ENCODE measurements at regions not wholly inside any gene's neighbourhood (a gene's known extent, or its start where the extent isn't known, plus 50 kb on each side); places are given as distances from the start of the nearest gene placed in this dataset.
A peak's percentile ranks its signal among the peaks of the same experiment; 100 is the strongest.

- no peak for DNase-seq (ENCODE audit: low read depth in 1 of 2, low spot score in 1 of 2)
Measured at GRCh38 chr19:46944918-46945628, 74.6 kb upstream of the NPAS1 start.

- no peak for DNase-seq (ENCODE audit: low read depth in 1 of 2, low spot score in 1 of 2)
Measured at GRCh38 chr19:46945694-46946489, 73.7 kb upstream of the NPAS1 start.

- DNase-seq (ENCODE audit: low read depth in 1 of 2, low spot score in 1 of 2) = no peak
Measured at GRCh38 chr19:46946611-46947238, 72.9 kb upstream of the NPAS1 start.

GRCh38 chr19:46947866-46948265, 71.8 kb upstream of the NPAS1 start:
- DNase-seq (ENCODE audit: low read depth in 1 of 2, low spot score in 1 of 2) = no peak

GRCh38 chr19:46950526-46951170, 69.0 kb upstream of the NPAS1 start:
- no peak for DNase-seq (ENCODE audit: low read depth in 1 of 2, low spot score in 1 of 2)

GRCh38 chr19:46951171-46951986, 68.3 kb upstream of the NPAS1 start:
- no peak for DNase-seq (ENCODE audit: low read depth in 1 of 2, low spot score in 1 of 2)

GRCh38 chr19:46952874-46953273, 66.8 kb upstream of the NPAS1 start:
- no peak for DNase-seq (ENCODE audit: low read depth in 1 of 2, low spot score in 1 of 2)

- no peak for DNase-seq (ENCODE audit: low read depth in 1 of 2, low spot score in 1 of 2)
Measured at GRCh38 chr19:46953955-46954501, 65.6 kb upstream of the NPAS1 start.

- DNase-seq (ENCODE audit: low read depth in 1 of 2, low spot score in 1 of 2) = no peak
Measured at GRCh38 chr19:46954502-46954992, 65.1 kb upstream of the NPAS1 start.

- DNase-seq (ENCODE audit: low read depth in 1 of 2, low spot score in 1 of 2) = peak in 1 of 2 donors; percentile 34
Measured at GRCh38 chr19:46954993-46955812, 64.4 kb upstream of the NPAS1 start.

GRCh38 chr19:46955813-46956371, 63.7 kb upstream of the NPAS1 start:
- DNase-seq (ENCODE audit: low read depth in 1 of 2, low spot score in 1 of 2) = no peak

- DNase-seq (ENCODE audit: low read depth in 1 of 2, low spot score in 1 of 2) = no peak
Measured at GRCh38 chr19:46958532-46958931, 61.1 kb upstream of the NPAS1 start.

GRCh38 chr19:46959894-46960556, 59.6 kb upstream of the NPAS1 start:
- DNase-seq (ENCODE audit: low read depth in 1 of 2, low spot score in 1 of 2) = no peak

- DNase-seq (ENCODE audit: low read depth in 1 of 2, low spot score in 1 of 2) = no peak
Measured at GRCh38 chr19:46962030-46962570, 57.5 kb upstream of the NPAS1 start.

GRCh38 chr19:46963093-46963734, 56.4 kb upstream of the NPAS1 start:
- DNase-seq (ENCODE audit: low read depth in 1 of 2, low spot score in 1 of 2) = no peak

- no peak for DNase-seq (ENCODE audit: low read depth in 1 of 2, low spot score in 1 of 2)
Measured at GRCh38 chr19:46967578-46968032, 52.0 kb upstream of the NPAS1 start.
